ENCODE measurements at regions not wholly inside any gene's neighbourhood (a gene's known extent, or its start where the extent isn't known, plus 50 kb on each side); places are given as distances from the start of the nearest gene placed in this dataset.

DNA sequence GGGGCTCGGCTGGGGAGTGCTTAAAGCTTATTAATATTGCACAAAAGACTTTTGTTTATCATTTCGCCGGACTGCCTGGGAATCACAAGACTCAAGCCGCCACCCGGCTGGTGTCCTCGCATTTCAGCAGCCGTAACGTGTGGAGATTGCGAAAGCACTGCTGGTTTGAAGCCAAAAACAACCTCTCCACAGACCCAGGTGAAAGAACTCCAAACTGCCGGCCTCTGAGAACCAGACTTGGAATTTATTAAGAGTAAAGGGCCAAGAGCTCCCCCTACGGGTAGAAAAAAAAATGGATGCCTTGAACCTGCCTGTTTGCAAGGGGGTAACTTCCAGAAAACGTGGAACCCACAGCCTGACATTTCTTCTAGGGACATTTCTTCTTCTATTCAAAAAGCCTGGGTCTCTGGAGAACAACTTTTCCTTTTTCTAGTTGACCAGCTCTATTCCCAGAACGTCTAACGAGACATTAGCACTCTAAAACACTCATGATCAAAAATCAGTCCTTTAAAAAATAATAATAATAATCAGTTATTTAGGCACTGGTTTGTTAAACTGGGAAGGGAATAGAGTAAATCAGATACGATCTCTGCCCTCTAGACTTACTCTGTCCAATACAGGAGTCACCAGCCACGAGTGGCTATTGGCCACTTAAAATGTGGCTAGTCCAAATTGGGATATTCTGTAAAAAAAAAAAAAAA is 216.3 kb downstream of the C1D start:
- TF ChIP-seq, protein P1, sequence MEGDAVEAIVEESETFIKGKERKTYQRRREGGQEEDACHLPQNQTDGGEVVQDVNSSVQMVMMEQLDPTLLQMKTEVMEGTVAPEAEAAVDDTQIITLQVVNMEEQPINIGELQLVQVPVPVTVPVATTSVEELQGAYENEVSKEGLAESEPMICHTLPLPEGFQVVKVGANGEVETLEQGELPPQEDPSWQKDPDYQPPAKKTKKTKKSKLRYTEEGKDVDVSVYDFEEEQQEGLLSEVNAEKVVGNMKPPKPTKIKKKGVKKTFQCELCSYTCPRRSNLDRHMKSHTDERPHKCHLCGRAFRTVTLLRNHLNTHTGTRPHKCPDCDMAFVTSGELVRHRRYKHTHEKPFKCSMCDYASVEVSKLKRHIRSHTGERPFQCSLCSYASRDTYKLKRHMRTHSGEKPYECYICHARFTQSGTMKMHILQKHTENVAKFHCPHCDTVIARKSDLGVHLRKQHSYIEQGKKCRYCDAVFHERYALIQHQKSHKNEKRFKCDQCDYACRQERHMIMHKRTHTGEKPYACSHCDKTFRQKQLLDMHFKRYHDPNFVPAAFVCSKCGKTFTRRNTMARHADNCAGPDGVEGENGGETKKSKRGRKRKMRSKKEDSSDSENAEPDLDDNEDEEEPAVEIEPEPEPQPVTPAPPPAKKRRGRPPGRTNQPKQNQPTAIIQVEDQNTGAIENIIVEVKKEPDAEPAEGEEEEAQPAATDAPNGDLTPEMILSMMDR (IDR thresholded peaks at IDR 0.05) = peak; percentile 74 to 89 (median 85)
- no peak for TF ChIP-seq POLR2A (IDR thresholded peaks at IDR 0.05)

Measured in body of pancreas (tissue), 4 donors.